ENCODE measurements at regions not wholly inside any gene's neighbourhood (a gene's known extent, or its start where the extent isn't known, plus 50 kb on each side); places are given as distances from the start of the nearest gene placed in this dataset.
"Not testable (repeated sequence)": the region's sequence is repeated elsewhere in the genome, so short reads cannot be mapped to it uniquely, and the experiment has no call there.

- DNase-seq (ENCODE audit: low read depth, low spot score), result no peak
- no peak overlapping the region for H3K4me3 ChIP-seq (ENCODE audit: low read length)
Observed at GRCh38 chr4:45062935-45063545, 336.7 kb upstream of the GNPDA2 start.

DNA sequence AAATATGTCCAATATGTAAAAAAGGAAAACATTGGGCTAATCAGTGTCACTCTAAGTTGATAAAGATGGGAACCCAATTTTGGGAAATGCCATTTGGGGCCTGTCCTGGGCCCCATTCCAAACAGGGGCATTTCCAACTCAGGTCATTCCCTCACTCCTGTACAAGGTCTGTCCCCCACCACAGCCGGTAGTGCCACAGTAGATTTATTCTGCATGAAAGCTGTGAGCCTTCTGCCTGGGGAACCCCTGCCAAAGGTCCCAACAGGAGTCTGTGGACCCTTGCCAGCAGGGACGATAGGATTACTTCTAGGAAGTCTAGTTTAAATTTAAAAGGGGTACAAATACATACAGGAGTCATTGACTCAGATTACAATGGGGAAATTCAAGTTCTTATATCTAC is 317.6 kb upstream of the GNPDA2 start:
- DNase-seq (ENCODE audit: low read depth, low spot score), result no peak
- no peak overlapping the region for H3K4me3 ChIP-seq (ENCODE audit: low read length)

DNA sequence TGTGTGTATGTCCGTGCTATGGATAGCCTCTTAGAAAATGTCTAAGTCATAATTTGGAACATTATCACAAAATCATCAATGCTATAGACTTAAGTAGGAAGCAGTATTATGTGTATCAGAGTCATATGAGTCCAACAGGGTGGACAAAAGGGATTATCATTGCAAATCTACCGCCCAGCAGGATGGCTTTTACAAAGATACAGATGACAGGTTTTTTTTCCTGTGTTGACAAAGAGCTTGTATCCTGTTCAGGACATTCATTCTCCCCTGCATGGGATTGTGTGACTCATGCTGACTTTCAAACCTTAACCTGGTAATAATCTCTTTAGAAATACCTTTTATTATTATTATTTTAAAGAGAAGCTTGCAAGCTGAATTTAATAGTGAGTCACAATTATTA is 310.3 kb upstream of the GNPDA2 start:
- no peak overlapping the region for H3K4me3 ChIP-seq (ENCODE audit: low read length)
- DNase-seq (ENCODE audit: low read depth, low spot score), result no peak

- H3K4me3 ChIP-seq (ENCODE audit: low read length), result no peak overlapping the region
- DNase-seq (ENCODE audit: low read depth, low spot score), result no peak
Observed at GRCh38 chr4:45033676-45034419, 307.5 kb upstream of the GNPDA2 start.

GRCh38 chr4:45030059-45030458 is 303.7 kb upstream of the GNPDA2 start:
- H3K4me3 ChIP-seq (ENCODE audit: low read length), result no peak overlapping the region
- no peak for DNase-seq (ENCODE audit: low read depth, low spot score)

- H3K4me3 ChIP-seq (ENCODE audit: low read length), result no peak overlapping the region
- DNase-seq (ENCODE audit: low read depth, low spot score), result no peak
Observed at GRCh38 chr4:45007508-45007907, 281.2 kb upstream of the GNPDA2 start.

DNA sequence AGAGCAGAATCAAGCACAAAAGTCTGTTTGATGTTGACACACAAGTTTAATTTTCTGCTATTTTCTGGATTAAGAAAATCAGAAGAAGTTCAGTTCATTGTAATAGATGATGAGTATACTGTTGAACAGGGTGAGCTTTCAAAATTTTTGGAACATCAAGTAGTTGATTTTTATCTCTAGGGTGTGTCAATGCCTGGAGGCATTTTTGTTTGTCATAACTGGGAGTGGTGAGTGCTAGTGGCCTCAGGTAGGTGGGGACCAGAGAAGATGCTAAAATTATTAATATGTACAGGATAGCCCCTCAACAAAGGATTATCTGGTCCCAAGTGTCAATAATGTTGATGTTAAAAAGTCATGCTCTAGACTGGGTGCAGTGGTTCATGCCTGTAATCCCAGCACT is 279.7 kb upstream of the GNPDA2 start:
- H3K4me3 ChIP-seq (ENCODE audit: low read length), result no peak overlapping the region
- DNase-seq (ENCODE audit: low read depth, low spot score), result no peak

GRCh38 chr4:45004847-45005565 is 278.6 kb upstream of the GNPDA2 start:
- no peak for DNase-seq (ENCODE audit: low read depth, low spot score)
- no peak overlapping the region for H3K4me3 ChIP-seq (ENCODE audit: low read length)

- no peak overlapping the region for H3K4me3 ChIP-seq (ENCODE audit: low read length)
- no peak for DNase-seq (ENCODE audit: low read depth, low spot score)
Observed at GRCh38 chr4:45004326-45004725, 278.0 kb upstream of the GNPDA2 start.

GRCh38 chr4:44996276-44996845 is 270.0 kb upstream of the GNPDA2 start:
- no peak overlapping the region for H3K4me3 ChIP-seq (ENCODE audit: low read length)
- DNase-seq (ENCODE audit: low read depth, low spot score), result no peak

GRCh38 chr4:44988011-44988410 is 261.7 kb upstream of the GNPDA2 start:
- no peak overlapping the region for H3K4me3 ChIP-seq (ENCODE audit: low read length)
- no peak for DNase-seq (ENCODE audit: low read depth, low spot score)

- no peak overlapping the region for H3K4me3 ChIP-seq (ENCODE audit: low read length)
- DNase-seq (ENCODE audit: low read depth, low spot score), result no peak
Observed at GRCh38 chr4:44985938-44986337, 259.6 kb upstream of the GNPDA2 start.

- H3K4me3 ChIP-seq (ENCODE audit: low read length), result no peak overlapping the region
- no peak for DNase-seq (ENCODE audit: low read depth, low spot score)
Observed at GRCh38 chr4:44985152-44985551, 258.8 kb upstream of the GNPDA2 start.

DNA sequence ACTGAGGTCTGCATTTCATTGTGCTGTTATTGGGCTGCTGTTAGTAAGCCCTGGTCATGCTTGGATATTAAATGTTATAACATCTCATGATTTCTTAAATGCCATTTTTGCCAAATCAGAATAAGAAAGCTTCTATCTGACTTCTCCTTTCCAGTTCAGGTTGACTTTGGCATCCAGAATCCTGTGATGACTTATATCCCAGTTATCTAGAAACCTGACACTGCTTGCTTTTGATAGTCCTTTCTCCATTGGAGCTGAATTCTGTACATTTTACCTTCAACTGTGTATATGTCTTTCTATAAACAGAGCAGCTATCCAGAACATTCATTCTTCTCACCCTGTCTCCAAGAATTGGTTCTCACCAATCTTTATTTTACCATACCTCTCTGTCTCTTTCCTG is 257.7 kb upstream of the GNPDA2 start:
- DNase-seq (ENCODE audit: low read depth, low spot score), result no peak
- no peak overlapping the region for H3K4me3 ChIP-seq (ENCODE audit: low read length)

DNA sequence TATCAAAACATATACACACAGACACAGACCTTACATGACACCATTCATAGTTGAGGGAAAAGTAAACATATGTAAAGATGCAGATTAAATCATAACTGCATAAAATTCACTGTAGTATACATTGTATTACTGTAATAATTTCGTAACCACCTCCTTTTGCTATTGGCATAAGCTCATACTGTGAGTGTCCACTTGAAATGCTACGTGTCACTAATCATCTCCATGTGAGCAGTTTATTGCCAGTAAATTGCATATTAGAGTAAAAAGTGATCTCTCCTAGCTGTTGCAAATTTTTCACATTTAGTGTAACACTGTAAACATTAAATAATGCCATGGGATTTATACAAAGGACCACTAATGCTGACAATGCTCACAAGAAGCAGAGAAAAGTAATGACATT is 256.7 kb upstream of the GNPDA2 start:
- no peak for DNase-seq (ENCODE audit: low read depth, low spot score)
- no peak overlapping the region for H3K4me3 ChIP-seq (ENCODE audit: low read length)

DNA sequence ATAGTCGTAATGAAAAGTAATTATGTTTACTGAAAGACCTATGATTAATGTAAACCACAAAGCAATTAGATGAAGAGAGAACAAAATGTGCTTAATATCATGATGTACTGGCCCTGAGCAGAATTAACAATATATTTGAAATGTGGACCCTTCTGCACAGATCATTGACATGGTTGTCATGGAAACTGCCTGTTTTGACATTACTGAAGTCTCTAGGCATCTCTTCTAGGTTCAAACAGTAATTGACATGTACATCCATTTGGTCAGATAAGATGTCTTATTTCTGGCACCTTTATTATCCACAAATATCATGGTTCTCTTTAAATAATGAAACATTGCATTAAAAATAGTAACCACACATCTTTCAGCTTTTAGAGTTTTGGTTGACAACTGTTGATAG is 251.7 kb upstream of the GNPDA2 start:
- no peak overlapping the region for H3K4me3 ChIP-seq (ENCODE audit: low read length)
- DNase-seq (ENCODE audit: low read depth, low spot score), result no peak

- no peak overlapping the region for H3K4me3 ChIP-seq (ENCODE audit: low read length)
- DNase-seq (ENCODE audit: low read depth, low spot score), result no peak
Observed at GRCh38 chr4:44965435-44966095, 239.2 kb upstream of the GNPDA2 start.

GRCh38 chr4:44964086-44964485 is 237.7 kb upstream of the GNPDA2 start:
- not testable (repeated sequence) for H3K4me3 ChIP-seq (ENCODE audit: low read length)

GRCh38 chr4:44961001-44961755 is 234.8 kb upstream of the GNPDA2 start:
- DNase-seq (ENCODE audit: low read depth, low spot score), result no peak
- no peak overlapping the region for H3K4me3 ChIP-seq (ENCODE audit: low read length)

More at GRCh38 chr4:44964086-44964485, 237.7 kb upstream of the GNPDA2 start:
- DNase-seq (ENCODE audit: low read depth, low spot score), result not testable (repeated sequence)
